ENCODE measurements at regions not wholly inside any gene's neighbourhood (a gene's known extent, or its start where the extent isn't known, plus 50 kb on each side); places are given as distances from the start of the nearest gene placed in this dataset.

DNA sequence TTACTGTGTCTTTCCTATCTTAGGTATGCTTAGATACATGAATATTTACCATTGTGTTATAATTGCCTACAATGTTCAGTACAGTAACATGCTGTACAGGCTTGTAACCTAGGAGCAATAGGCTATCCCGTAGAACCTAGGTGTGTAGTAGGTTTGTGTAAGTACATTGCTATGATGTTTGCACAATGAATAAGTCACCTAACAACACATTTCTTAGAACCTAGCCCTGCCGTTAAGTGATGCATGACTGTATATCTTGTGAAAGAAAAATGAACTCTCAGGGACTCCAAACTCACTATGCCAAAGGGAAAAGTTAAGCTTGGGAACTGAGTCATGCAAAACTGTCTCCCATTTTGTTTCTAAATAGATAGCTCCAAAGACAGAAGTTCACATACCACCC, 91.5 kb upstream of the ACP3 start:
- no peak overlapping the region for H3K9ac ChIP-seq (ENCODE audit: low read depth in 1 of 2, low read length in 2 of 2)
- no peaks in the 10 kb centered on the region for H3K36me3 ChIP-seq (ENCODE audit: control insufficient read depth in 4 of 4, insufficient read depth in 3 of 4, low read depth in 1 of 4, low read length in 3 of 4)
- no peaks in the 10 kb centered on the region for H3K9me3 ChIP-seq (ENCODE audit: control insufficient read depth in 4 of 4, low read length in 3 of 4)
- no peak for DNase-seq (ENCODE audit: low spot score)
- TF ChIP-seq NR2F2 (IDR thresholded peaks at IDR 0.05) (no peak), HNF4G (IDR thresholded peaks at IDR 0.05) (no peak), FOXA2 (IDR thresholded peaks at IDR 0.05) (no peak), FOXA1 (IDR thresholded peaks at IDR 0.05) (no peak), EGR1 (IDR thresholded peaks at IDR 0.05; ENCODE audit: low read depth in 2 of 2) (no peak)
- TF ChIP-seq, protein P1, sequence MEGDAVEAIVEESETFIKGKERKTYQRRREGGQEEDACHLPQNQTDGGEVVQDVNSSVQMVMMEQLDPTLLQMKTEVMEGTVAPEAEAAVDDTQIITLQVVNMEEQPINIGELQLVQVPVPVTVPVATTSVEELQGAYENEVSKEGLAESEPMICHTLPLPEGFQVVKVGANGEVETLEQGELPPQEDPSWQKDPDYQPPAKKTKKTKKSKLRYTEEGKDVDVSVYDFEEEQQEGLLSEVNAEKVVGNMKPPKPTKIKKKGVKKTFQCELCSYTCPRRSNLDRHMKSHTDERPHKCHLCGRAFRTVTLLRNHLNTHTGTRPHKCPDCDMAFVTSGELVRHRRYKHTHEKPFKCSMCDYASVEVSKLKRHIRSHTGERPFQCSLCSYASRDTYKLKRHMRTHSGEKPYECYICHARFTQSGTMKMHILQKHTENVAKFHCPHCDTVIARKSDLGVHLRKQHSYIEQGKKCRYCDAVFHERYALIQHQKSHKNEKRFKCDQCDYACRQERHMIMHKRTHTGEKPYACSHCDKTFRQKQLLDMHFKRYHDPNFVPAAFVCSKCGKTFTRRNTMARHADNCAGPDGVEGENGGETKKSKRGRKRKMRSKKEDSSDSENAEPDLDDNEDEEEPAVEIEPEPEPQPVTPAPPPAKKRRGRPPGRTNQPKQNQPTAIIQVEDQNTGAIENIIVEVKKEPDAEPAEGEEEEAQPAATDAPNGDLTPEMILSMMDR (IDR thresholded peaks at IDR 0.05; ENCODE audit: low read depth, low read length, missing input control): no peak
- WGBS: 84% methylated on average over 2 of the region's 2 CpGs
- H3K27me3 ChIP-seq (ENCODE audit: control insufficient read depth in 4 of 4, insufficient read depth in 4 of 4, low read length in 3 of 4): no peaks in the 10 kb centered on the region
- no peak overlapping the region for H3K27ac ChIP-seq (ENCODE audit: low read depth in 1 of 2, low read length in 2 of 2)
- no peak overlapping the region for H3K4me3 ChIP-seq (ENCODE audit: low read depth in 1 of 3, low read length in 3 of 3)
- no peaks in the 10 kb centered on the region for H3K4me1 ChIP-seq (ENCODE audit: control insufficient read depth in 4 of 4, insufficient read depth in 4 of 4, low read length in 3 of 4)

GRCh38 chr3:132228923-132229322, 88.3 kb upstream of the ACP3 start:
- H3K9me3 ChIP-seq (ENCODE audit: control insufficient read depth in 4 of 4, low read length in 3 of 4): no peaks in the 10 kb centered on the region
- H3K27me3 ChIP-seq (ENCODE audit: control insufficient read depth in 4 of 4, insufficient read depth in 4 of 4, low read length in 3 of 4): no peaks in the 10 kb centered on the region
- no peak overlapping the region for H3K27ac ChIP-seq (ENCODE audit: low read depth in 1 of 2, low read length in 2 of 2)
- DNase-seq (ENCODE audit: low spot score): no peak
- no peaks in the 10 kb centered on the region for H3K36me3 ChIP-seq (ENCODE audit: control insufficient read depth in 4 of 4, insufficient read depth in 3 of 4, low read depth in 1 of 4, low read length in 3 of 4)
- no peaks in the 10 kb centered on the region for H3K4me1 ChIP-seq (ENCODE audit: control insufficient read depth in 4 of 4, insufficient read depth in 4 of 4, low read length in 3 of 4)
- 61% methylated on average over 3 of the region's 3 CpGs for WGBS
- no peak overlapping the region for H3K9ac ChIP-seq (ENCODE audit: low read depth in 1 of 2, low read length in 2 of 2)
- H3K4me3 ChIP-seq (ENCODE audit: low read depth in 1 of 3, low read length in 3 of 3): no peak overlapping the region
- TF ChIP-seq FOXA1 (IDR thresholded peaks at IDR 0.05) (no peak), JUND (IDR thresholded peaks at IDR 0.05) (no peak), REST (IDR thresholded peaks at IDR 0.05) (no peak), FOXA2 (IDR thresholded peaks at IDR 0.05) (no peak), ATF3 (IDR thresholded peaks at IDR 0.05) (no peak)

DNA sequence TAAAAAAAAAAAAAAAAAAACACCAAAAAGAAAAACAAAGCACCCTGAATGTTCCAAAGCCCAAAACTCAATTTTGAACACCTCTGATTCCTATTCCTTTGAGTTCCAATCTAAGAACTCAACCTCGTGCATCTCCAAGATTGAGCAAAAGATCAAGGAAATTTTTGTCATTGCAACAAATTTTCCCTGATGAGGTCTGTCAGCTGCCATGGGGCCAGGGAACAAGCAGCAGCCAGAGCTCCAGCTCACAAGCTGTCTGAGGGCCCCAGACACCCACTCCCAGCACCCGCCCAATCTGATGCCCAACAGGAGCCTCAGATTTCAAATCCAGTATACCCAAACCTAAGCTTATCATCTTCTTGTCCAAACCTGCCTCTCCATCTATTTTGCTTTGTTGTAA, 87.6 kb upstream of the ACP3 start:
- DNase-seq (ENCODE audit: low spot score): no peak
- no peak overlapping the region for H3K27ac ChIP-seq (ENCODE audit: low read depth in 1 of 2, low read length in 2 of 2)
- WGBS: 87% methylated on average over 2 of the region's 2 CpGs

More for the DNA sequence above, 87.6 kb upstream of the ACP3 start:
- Histone ChIP-seq H3K27me3 (ENCODE audit: control insufficient read depth in 4 of 4, insufficient read depth in 4 of 4, low read length in 3 of 4) (no peaks in the 10 kb centered on the region), H3K36me3 (ENCODE audit: control insufficient read depth in 4 of 4, insufficient read depth in 3 of 4, low read depth in 1 of 4, low read length in 3 of 4) (no peaks in the 10 kb centered on the region), H3K4me3 (ENCODE audit: low read depth in 1 of 3, low read length in 3 of 3) (no peak overlapping the region), H3K9ac (ENCODE audit: low read depth in 1 of 2, low read length in 2 of 2) (no peak overlapping the region), H3K9me3 (ENCODE audit: control insufficient read depth in 4 of 4, low read length in 3 of 4) (no peaks in the 10 kb centered on the region), H3K4me1 (ENCODE audit: control insufficient read depth in 4 of 4, insufficient read depth in 4 of 4, low read length in 3 of 4) (no peaks in the 10 kb centered on the region)
- no peak for TF ChIP-seq FOXA1 (IDR thresholded peaks at IDR 0.05)
- TF ChIP-seq RXRA (IDR thresholded peaks at IDR 0.05): no peak
- TF ChIP-seq RAD21 (IDR thresholded peaks at IDR 0.05): no peak
- TF ChIP-seq, protein P1 (IDR thresholded peaks at IDR 0.05; ENCODE audit: low read depth, low read length, missing input control): no peak
- TF ChIP-seq FOXA2 (IDR thresholded peaks at IDR 0.05): no peak
- no peak for TF ChIP-seq EGR1 (IDR thresholded peaks at IDR 0.05; ENCODE audit: low read depth in 2 of 2)

Data from liver (tissue), 8 donors.